HG02798 (cell line): ENCODE measurements at regions not wholly inside any gene's neighbourhood (a gene's known extent, or its start where the extent isn't known, plus 50 kb on each side); places are given as distances from the start of the nearest gene placed in this dataset.
"Not testable (repeated sequence)": the region's sequence is repeated elsewhere in the genome, so short reads cannot be mapped to it uniquely, and the experiment has no call there.

Experiments
- ATAC-seq: cut with Tn5 transposase; IDR thresholded peaks from one replicate; pipeline ENCODE4 v1.9.1; 2021; ENCODE audit warnings: mild to moderate bottlenecking; ENCODE audit not compliant: unreplicated experiment, poor library complexity

DNA sequence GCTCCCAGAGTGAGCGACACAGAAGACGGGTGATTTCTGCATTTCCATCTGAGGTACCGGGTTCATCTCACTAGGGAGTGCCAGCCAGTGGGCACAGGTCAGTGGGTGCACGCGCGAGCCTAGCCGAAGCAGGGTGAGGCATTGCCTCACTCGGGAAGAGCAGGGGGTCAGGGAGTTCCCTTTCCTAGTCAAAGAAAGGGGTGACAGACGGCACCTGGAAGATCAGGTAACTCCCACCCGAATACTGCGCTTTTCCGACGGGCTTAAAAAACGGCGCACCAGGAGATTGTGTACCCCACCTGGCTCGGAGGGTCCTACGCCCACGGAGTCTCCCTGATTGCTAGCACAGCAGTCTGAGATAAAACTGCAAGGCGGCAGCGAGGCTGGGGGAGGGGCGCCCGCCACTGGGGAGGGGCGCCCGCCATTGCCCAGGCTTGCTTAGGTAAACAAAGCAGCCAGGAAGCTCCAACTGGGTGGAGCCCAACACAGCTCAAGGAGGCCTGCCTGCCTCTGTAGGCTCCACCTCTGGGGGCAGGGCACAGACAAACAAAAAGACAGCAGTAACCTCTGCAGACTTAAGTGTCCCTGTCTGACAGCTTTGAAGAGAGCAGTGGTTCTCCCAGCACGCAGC is 979.1 kb upstream of the COX7C start:
- ATAC-seq, result not testable (repeated sequence)

DNA sequence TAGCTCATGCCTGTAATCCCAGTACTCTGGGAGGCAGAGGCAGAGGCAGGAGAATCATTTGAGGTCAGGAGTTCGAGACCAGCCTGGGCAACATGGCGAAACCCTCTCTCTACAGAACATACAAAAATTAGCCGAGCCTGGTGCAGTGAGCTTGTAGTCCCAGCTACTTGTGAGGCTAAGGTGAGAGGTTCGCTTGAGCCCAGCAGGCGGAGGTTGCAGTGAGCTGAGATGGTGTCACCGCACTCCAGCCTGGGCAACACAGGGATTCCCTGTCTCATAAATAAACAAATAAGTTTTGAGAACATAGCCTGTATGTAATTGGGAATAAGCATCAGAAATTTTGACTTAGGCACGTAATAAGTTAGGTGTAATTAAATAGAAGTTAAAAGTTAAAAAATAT is 971.7 kb upstream of the COX7C start:
- ATAC-seq, result no peak

DNA sequence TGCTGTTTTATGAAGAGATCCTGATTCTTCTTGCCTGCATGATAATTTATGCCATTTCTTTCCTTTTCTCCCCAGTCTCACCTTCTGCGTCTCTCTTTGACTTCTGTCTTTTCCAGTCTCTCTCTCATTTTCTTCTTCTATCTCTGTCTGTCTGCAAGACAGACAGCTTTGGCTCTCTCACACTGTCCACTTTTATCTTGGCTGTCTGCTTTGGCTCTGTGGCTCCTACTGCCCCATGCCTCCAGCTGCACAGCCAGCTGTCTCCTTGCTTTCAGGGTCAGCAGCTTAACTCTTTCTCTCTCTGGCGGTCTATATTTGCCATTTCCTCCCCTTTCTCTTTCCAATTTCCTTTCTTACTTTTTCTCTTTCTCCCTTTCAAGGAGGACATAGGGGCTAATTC is 971.1 kb upstream of the COX7C start:
- no peak for ATAC-seq

DNA sequence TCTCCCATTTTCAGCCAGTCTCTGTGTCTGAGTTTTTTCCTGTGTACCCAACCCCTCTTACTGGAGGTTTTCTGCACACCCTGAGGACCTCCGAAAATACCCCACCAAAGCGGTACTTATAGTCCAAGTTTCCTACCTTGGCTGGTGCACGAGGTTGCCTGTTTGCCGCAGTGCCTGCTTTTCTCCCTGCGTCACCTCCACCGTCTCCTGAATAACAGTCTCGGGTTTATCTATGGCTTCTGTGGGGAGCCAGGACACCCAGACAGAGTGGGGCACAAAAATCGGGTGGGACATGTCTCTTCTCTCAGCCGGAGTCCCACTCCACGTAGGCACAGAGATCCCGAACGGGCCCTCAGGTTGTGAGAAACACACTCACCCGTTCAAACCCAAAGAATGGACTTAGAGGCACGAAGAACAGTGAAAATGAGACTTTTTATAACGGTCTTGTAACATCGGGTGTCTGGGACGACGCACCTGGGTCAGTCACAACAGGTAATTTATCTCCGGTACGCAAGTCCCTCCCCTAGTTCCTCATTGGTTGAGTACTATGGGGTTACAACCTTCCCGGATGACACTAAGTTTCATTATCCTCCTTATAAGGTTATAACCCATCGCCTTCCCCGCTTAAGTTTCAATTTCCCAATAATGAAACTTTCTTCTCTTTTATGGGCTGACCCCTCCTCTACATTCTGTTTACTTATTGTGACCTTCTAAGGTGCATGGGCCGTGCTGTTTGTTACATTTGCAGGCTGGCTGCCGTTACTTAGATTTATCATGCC is 970.2 kb upstream of the COX7C start:
- no peak for ATAC-seq

DNA sequence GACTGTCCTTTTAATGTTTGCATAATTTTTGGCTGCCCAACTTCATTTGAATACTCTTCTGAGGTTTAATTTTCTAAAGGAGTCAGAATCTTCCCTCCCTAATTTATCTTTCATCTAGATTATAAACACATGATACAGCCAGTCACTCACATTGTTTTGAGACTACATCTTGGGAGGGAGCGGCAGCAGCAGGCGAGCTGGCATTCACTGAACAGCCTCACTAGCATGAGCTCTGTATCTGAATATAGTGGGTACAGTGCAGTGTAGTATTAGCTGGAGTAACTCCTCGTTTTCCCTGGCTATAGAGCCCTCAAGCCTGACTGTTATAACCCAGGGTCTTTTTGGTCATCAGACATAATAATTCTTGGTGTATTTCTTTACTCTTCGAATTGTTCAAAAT is 969.2 kb upstream of the COX7C start:
- no peak for ATAC-seq

DNA sequence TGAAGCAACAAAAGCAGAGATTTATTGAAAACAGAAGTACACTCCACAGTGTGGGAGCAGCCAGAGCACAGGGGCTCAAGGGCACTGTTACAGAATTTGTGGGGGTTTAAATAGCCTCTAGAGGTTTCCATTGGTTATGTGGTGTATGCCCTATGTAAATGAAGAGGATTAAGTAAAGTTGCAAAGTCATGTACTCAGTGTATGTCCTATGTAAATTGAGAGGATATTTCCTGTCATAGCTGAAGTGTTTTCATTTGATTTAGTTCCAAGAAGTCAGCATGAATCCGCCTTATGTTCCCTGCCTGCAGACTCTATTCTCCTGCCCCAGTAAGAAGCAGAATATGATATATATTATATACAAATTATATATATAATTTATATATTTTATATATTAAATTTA is 966.0 kb upstream of the COX7C start:
- ATAC-seq, result no peak

DNA sequence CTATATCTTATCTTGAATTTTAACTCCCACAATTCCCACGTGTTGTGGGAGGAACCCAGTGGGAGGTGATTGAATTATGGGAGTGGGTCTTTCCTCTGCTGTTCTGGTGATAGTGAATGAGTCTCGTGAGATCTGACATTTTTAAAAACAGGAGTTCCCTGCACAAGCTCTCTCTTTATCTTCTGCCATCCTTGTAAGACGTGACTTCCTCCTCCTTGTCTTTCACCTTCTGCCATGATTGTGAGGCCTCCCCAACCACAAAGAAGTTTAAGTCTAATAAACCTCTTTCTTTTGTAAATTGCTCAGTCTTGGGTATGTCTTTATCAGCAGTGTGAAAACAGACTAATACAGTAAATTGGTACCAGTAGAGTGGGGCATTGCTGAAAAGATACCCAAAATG is 963.6 kb upstream of the COX7C start:
- ATAC-seq, result not testable (repeated sequence)

DNA sequence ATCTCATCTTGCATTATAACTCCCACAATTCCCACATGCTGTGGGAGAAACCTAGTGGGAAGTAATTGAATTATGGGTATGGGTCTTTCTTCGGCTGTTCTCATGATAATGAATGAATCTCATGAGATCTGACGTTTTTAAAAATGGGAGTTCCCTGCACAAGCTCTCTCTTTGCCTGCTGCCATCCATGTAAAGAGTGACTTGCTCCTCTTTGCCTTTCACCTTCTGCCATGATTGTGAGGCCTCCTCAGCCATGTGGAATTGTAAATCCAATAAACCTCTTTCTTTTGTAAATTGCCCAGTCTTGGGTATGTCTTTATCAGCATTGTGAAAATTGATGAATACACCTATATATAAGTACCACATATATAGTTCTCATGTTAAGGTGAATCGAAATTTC is 961.7 kb upstream of the COX7C start:
- ATAC-seq, result no peak

DNA sequence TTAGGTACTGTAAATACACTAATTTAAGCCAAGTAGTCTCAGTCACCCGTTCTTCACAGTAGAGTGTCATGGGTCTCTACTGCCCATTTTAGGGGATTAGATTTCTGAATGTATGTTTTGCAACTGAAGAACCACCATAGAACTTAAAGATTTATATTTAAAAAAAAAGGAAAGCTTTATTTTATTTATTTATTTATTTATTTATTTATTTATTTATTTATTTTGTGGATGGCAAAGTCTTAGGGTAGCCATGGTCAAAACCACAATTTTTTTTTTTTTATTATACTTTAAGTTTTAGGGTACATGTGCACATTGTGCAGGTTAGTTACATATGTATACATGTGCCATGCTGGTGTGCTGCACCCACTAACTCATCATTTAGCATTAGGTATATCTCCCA is 960.4 kb upstream of the COX7C start:
- ATAC-seq, result not testable (repeated sequence)

DNA sequence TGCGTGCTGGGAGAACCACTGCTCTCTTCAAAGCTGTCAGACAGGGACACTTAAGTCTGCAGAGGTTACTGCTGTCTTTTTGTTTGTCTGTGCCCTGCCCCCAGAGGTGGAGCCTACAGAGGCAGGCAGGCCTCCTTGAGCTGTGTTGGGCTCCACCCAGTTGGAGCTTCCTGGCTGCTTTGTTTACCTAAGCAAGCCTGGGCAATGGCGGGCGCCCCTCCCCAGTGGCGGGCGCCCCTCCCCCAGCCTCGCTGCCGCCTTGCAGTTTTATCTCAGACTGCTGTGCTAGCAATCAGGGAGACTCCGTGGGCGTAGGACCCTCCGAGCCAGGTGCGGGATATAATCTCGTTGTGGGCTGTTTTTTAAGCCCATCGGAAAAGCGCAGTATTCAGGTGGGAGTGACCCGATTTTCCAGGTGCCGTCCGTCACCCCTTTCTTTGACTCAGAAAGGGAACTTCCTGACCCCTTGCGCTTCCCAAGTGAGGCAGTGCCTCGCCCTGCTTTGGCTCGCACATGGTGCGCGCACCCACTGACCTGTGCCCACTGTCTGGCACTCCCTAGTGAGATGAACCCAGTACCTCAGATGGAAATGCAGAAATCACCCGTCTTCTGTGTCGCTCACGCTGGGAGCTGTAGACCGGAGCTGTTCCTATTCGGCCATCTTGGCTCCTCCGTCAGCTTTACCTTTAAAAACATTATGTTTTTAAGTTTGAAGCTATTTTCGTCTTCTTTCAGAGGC is 954.6 kb upstream of the COX7C start:
- not testable (repeated sequence) for ATAC-seq

DNA sequence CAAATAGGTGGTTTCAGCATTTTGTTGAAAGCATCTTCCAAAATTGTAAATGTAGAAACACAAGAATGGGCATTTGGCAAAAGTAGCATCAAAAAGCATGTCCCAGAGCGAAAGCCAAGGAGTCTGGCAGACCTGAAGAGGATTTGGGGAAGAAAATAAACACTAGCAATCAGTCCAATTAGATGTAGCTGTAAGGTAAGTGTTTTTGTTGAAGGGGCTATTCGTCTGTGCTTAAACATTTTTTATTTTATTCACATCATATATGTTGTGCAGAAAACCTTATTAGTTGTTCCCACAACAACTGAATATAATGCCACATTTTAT is 954.1 kb upstream of the COX7C start:
- ATAC-seq, result no peak

DNA sequence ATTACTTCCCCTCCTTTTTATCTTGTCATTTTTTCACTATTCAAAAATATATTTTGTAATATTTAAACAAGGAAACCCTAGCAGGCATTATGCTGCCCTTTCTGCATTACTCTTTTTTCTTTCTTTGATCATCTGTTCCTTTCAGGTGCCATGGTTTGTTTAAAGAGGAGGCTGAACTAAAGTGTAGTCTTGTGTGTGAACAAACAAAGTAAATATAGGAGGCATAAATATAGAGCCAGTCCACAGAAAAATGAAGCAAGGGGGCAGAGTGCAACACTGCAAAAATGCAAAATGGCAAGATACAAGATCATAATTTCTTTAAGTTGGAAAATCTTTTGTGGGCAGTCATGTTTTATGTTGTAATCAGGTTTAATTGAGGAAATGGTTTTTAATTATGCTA is 947.3 kb upstream of the COX7C start:
- no peak for ATAC-seq

DNA sequence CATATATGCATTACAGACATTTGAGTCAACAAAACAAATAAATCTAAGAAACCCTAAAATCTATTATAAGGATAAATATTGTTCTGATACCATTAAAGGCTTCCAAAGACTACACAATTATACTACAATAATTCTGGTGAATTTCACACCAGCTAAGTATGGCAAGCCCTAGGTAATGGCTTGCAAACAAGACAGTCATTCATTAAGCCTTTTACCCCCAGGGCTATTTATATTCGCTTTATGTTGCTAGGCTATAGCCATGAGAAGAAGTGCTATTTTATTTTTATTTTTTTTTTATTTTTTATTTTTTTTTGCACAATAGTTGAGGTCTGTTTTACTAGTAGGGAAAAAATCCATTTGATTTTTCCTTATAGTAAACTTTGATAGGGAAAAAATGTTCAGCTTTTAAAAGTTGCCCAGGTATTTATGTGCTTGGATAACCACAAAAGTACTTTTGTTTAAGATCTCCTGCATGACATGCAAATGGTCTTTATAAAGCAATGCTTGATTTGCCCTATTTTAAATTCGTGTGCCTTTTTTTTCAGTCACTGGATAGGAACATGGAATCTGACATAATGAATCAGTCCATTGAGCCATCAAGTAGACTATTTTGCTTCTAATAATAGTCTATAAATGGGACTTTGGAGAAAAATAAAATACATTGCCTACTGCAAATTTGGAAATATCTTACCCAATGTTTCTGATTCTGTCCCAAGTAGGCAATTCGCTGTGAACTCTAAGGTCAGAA is 946.3 kb upstream of the COX7C start:
- ATAC-seq, result no peak

DNA sequence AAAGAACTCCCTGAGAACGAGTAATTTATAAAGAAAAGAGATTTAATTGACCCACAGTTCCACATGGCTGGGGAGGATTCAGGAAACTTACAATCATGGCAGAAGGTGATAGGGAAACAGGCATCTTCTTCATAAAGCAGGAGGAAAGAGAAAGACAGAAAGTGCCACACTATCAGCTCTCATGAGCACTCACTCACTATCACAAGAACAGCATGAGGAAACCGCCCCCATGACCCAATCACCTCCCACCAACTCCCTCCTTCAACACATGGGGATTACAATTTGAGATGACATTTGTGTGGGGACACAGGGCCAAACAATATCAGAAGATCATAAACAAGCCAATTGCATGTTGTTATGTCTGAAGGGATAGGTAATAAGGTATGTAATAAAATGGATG is 935.9 kb upstream of the COX7C start:
- ATAC-seq, result no peak

DNA sequence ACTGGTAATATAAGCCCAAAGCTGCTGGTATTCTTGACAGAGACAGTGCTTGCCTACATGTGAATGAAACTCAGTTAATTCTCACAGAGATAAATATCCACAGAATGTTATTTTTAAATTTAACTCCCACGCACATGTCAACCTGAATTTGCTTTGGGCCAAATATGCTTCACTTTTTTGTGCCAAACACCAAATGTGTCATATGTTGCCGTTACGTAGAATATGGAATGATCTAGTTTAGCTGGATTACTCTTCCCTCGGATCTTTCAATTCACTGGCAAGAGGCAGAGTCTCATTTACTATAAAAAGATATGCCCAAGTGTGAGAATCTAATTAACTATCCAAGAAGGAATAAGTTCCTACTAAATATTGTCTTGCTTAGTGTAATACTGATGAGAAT is 933.4 kb upstream of the COX7C start:
- no peak for ATAC-seq

DNA sequence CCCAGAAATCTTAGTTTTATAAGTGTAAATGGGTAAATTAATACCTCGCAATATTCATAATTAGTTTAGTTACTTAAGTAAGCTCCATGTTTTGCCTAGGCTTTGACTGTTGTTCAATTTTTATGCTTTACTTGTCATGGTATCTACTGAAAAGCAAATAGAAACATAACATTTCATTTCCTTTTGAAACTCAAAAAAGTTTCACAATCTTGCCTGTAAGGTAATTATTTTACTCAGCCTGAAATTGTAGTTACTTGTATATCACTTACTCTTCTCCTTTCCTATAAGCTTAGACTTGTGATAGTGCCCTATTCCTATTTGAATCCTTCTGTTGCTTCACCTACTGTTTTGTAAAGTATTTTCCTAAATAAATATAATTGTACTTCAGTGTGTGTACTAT is 914.4 kb upstream of the COX7C start:
- ATAC-seq, result no peak

DNA sequence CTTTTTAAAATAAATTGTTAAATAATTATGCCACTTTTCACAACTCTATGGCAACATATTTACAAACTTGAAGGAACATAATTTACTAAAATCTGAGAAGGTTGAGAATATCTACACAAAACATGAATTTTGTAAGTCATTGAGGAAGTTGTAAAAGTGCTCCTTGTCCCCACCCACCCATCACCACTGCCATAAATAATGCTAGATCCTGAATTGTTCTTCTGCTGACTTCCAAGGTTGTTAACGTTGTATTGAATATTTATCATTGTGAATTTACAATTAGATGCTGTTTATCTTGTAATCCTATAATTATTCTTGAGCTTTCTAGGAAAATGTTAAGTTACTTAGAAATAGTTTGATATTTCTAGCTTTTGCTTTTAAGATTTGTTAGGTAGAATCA is 908.0 kb upstream of the COX7C start:
- ATAC-seq, result no peak

DNA sequence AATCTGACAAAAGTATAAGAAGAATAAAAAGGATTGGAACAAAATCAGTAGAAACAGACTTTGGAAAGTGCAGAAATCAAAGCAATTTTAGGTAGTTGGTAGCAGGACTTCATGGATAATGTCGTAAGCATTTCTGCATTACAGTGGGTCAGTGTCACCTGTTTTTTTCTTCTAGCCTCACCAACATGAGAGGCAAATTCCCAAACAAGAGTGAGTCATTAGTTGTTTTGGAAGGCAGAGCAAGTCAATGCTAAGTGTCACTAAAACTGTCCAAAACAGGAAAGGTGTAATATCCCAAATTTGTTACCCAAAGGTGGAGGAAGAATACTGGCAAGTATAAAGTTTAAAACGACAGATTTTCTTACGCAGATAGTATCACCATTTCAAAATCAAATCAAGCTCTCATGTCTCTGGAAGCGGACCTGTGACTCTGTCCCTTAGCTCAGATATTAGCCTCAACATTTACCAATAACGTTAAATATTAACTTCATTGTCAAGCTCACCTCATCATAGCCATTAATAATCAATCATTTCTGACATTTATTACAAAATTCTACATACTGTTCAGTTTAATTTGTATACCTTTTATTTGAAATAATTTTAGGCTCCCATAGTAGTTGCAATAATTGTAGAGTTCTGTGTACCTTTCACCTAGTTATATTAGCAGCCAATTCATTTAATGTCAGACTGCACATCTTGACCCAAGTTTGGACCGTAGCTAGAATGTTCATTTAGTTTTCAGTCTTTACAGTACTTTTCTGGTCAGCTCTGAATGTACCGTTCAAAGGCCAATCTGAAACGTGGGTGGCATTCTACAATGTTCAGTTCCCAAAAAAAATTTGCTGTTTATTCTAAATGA is 901.2 kb upstream of the COX7C start:
- ATAC-seq, result no peak

DNA sequence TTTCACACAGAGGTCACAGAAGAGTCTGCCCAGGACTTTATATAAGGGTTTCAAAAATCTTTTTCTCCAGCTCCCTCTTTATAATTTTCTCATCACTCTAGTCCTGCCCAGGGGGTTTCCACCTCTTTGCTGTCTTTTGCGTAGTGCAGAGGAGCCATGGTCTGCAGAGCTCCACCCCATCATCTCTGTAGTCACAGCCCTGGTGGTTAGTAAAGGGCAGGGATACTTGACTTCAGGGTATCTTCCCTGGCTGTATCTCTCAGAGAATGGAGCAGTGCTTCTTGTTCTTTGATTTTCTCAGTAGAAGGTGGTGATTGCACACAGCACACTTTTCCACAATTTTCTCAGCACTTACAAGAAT is 900.6 kb upstream of the COX7C start:
- no peak for ATAC-seq

DNA sequence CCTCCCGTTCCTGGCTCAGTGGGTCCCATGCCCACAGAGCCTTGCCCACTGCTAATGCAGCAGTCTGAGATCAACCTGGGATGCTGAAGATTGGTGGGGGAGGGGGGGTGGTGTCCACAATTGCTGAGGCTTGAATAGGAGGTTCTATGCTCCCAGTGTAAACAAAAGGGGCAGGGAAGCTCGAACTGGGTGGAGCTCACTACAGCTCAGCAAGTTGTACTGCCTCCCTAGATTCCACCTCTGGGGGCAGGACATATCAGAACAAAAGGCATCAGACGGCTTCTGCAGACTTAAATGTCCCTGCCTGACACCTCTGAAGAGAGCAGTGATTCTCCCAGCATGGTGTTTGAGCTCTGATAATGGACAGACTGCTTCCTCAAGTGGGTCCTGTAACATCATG is 885.6 kb upstream of the COX7C start:
- ATAC-seq, result no peak
